ENCODE measurements at regions not wholly inside any gene's neighbourhood (a gene's known extent, or its start where the extent isn't known, plus 50 kb on each side); places are given as distances from the start of the nearest gene placed in this dataset.

GRCh38 chr5:110031402-110032140 is 341.8 kb downstream of the MAN2A1 start:
- no peak for DNase-seq (ENCODE audit: low read depth in 2 of 2)

- DNase-seq (ENCODE audit: low read depth in 2 of 2), result no peak
These were observed 342.6 kb downstream of the MAN2A1 start for GRCh38 chr5:110032376-110032775.

GRCh38 chr5:110034056-110034600 is 344.4 kb downstream of the MAN2A1 start:
- DNase-seq (ENCODE audit: low read depth in 2 of 2), result no peak

DNA sequence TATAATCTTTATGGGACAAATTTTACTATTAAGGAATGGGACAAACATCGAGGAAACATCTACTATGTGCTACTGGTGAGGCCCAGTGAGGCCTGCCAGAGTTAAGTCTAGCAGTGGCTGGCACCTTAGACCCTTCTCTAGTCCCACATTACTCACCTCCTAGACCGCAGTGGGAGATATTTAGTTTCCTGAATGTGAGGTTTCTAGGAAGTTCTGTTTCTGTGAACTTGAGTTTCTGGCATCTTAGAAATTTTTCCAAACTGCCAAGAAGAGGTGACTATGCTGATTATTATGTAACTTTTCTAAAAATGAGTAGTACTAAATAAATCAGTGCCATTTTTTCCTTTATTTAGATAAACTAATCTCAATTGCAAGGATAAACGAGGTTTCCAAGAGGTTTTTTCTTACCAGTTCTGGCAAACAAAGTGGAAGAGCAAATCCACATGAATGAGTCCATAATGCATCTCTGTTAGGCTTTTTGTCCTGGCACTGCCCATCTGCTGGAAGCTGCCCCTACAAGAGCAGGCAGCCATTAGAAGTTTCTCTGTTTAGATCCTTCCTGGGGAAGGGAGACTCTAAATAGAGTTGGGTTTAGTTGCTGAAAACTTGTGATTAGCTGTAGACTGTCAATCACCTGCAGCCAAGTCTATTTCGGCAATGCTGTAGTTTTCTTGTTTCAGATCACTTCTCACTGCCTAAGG is 348.7 kb downstream of the MAN2A1 start:
- no peak for DNase-seq (ENCODE audit: low read depth in 2 of 2)

GRCh38 chr5:110040178-110040577 is 350.5 kb downstream of the MAN2A1 start:
- DNase-seq (ENCODE audit: low read depth in 2 of 2), result no peak

DNA sequence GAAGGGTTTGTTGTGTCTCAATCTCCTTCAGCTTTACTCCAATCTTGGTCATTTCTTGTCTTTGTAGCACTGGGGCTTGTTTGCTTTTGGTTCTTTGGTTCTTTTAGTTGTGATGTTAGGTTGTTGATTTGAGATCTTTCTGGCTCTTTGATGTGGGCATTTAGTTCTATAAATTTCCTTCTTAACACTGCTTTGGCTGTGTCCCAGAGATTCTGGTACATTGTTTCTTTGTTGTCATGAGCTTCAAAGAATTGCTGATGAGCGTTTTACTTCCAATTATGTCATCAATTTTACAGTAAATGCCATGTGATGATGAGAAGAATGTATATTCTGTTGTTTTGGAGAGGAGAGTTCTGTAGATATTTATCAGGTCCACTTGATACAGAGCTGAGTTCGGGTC is 353.3 kb downstream of the MAN2A1 start:
- no peak for DNase-seq (ENCODE audit: low read depth in 2 of 2)

- no peak for DNase-seq (ENCODE audit: low read depth in 2 of 2)
These were observed 355.4 kb downstream of the MAN2A1 start for GRCh38 chr5:110045158-110045557.

DNA sequence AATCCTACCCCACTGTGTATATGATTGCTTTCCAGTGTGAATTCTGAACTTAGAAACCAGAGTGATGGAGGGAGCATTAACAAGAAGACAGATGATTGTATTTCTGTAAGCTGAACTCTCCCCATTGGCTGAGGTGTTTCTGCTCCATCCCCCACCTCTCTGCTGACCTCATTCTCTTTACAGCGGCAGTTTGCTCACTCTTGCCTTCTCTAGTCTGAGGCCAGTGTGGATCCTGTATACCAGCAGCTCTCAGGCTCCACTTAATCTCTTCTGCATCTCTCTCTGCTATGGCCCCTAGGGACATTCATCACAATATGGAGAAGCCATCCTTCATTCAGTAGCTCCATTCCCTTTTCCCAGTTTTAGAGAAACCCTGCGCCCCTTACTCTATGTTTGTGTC is 358.8 kb downstream of the MAN2A1 start:
- DNase-seq (ENCODE audit: low read depth in 2 of 2), result no peak

- no peak for DNase-seq (ENCODE audit: low read depth in 2 of 2)
These were observed 360.1 kb downstream of the MAN2A1 start for GRCh38 chr5:110049816-110050215.

GRCh38 chr5:110050640-110051345 is 361.1 kb downstream of the MAN2A1 start:
- no peak for DNase-seq (ENCODE audit: low read depth in 2 of 2)

GRCh38 chr5:110053205-110053604 is 363.5 kb downstream of the MAN2A1 start:
- no peak for DNase-seq (ENCODE audit: low read depth in 2 of 2)

- no peak for DNase-seq (ENCODE audit: low read depth in 2 of 2)
These were observed 364.1 kb downstream of the MAN2A1 start for GRCh38 chr5:110053824-110054223.

GRCh38 chr5:110054240-110054639 is 364.5 kb downstream of the MAN2A1 start:
- DNase-seq (ENCODE audit: low read depth in 2 of 2), result peak; percentile 8 to 44

GRCh38 chr5:110055302-110055701 is 365.6 kb downstream of the MAN2A1 start:
- no peak for DNase-seq (ENCODE audit: low read depth in 2 of 2)

GRCh38 chr5:110056580-110057114 is 366.9 kb downstream of the MAN2A1 start:
- DNase-seq (ENCODE audit: low read depth in 2 of 2), result no peak

- DNase-seq (ENCODE audit: low read depth in 2 of 2), result no peak
These were observed 368.4 kb downstream of the MAN2A1 start for GRCh38 chr5:110058175-110058574.

GRCh38 chr5:110062246-110062645 is 372.5 kb downstream of the MAN2A1 start:
- DNase-seq (ENCODE audit: low read depth in 2 of 2), result no peak

DNA sequence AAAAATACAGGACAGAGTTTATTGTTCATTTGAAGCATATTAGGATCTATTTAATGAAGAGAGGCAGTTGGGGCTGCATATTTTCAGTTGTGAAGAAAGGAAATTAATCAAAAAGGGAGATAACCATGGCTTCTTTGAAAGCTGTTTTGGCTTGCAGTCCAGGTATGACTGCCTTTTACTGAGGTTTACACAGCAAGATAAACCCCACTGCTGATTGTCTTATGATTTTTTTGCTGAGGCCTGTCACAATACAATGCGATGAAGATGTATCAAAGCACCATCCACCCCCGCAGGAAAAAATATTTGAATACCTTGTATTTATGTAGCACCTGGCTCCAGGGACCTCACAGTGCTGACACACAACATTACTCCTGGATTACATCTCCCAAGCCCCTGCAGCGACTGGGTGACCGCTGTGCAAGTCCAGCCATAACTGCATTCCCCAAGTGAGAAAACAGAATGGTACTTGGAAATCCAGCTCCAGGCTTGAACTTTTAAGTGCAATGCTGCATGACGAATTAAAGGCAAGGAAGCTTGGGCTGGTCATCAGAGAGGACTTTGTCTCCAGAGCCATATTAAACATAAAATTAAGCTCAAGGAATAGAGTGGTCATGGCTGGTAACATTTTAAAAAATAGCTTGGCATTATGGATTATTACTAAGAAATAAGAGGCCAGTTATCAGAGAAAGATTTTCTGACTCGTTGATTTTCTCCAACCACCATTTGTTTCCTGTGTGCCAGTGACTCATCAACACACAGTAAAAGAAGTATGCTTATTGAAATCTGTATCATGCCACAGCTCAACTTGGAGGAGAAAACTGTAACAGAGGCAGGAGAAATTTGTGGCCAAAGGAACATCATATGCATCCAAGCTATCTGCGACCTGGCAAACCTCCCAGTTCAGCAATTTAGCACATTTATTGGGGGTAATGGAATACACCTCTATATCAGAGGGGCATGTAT is 374.2 kb downstream of the MAN2A1 start:
- no peak for DNase-seq (ENCODE audit: low read depth in 2 of 2)

DNA sequence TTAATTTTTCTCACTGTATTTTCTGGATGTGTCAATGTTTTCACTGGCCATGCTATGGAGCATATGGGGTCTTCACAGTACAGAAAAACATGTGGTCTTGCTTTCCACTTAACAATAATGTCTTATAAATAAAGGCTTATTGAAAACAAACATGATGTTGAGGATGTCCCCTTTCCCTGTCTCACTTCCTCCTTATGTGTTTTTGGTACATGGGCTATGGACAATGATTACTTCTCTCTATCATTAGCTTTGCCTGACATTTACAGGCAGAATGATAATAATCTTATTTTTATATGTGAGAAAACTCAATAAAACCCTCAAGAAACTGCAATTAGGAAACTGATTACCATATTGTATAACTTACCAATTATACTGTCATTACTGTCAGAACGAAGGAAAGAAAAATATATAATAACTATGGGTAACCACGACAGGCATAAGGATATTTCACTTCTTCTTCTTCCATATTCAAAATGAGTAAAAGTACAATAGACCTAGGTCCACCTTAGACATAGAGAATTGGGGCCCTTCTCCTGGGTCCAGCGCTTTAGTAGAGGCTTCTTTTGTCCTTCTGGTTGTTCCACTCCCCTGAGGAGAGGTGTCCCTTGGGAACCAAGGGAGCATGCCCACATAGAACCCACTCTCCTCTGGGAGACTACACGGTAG is 375.0 kb downstream of the MAN2A1 start:
- DNase-seq (ENCODE audit: low read depth in 2 of 2), result no peak

- no peak for DNase-seq (ENCODE audit: low read depth in 2 of 2)
These were observed 381.1 kb downstream of the MAN2A1 start for GRCh38 chr5:110070836-110071235.

Data from stimulated activated CD4-positive, alpha-beta T cell treated with anti-CD3 and anti-CD28 coated beads, Interleukin-1b, Interleukin-23, amount 100 ng/mL, for 1 hour (primary cell).